HL-60 (cell line): ENCODE measurements at regions not wholly inside any gene's neighbourhood (a gene's known extent, or its start where the extent isn't known, plus 50 kb on each side); places are given as distances from the start of the nearest gene placed in this dataset.

Experiments used
- GABPA ChIP-seq: IDR thresholded peaks from 2 replicates; pipeline ENCODE4 v1.6.1; 2012; ENCODE audit warnings: low read depth
- POLR2AphosphoS5 ChIP-seq: IDR thresholded peaks from 2 replicates; pipeline ENCODE4 v1.6.1; 2012; ENCODE audit warnings: low read depth
- SPI1 ChIP-seq: IDR thresholded peaks from 2 replicates; pipeline ENCODE4 v1.6.1; 2012; ENCODE audit warnings: low read depth, mild to moderate bottlenecking, borderline replicate concordance
- TF ChIP-seq, protein P1 (sequence below): IDR thresholded peaks from one replicate; pipeline ENCODE4 v1.5.1; 2011; ENCODE audit warnings: low read length, control low read depth, inconsistent platforms; ENCODE audit not compliant: insufficient read depth
- TF ChIP-seq, protein P2 (sequence below): IDR thresholded peaks from 2 replicates; pipeline ENCODE4 v1.6.1; 2012; ENCODE audit warnings: low read depth; ENCODE audit not compliant: insufficient replicate concordance

DNA sequence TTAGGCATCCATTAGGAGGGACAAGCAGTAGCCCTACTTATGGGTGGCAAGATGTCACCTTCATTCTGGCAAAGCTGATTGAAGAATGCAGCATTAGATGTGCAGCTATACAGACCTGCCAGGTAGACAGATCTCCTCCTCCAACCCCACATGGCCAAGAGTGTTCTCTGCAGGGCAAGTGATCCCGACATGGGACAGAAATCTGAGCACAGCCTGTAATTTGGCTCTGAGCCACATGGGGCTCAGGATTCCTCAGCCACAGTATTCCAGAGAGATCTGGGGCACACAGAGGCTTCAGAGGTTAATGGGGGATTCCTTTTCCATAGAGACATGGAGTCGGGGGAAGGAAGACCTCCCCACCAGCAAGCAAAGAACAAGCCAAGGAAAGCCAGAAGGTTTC, 58.7 kb upstream of the GDF10 start:
- TF ChIP-seq, protein P1, sequence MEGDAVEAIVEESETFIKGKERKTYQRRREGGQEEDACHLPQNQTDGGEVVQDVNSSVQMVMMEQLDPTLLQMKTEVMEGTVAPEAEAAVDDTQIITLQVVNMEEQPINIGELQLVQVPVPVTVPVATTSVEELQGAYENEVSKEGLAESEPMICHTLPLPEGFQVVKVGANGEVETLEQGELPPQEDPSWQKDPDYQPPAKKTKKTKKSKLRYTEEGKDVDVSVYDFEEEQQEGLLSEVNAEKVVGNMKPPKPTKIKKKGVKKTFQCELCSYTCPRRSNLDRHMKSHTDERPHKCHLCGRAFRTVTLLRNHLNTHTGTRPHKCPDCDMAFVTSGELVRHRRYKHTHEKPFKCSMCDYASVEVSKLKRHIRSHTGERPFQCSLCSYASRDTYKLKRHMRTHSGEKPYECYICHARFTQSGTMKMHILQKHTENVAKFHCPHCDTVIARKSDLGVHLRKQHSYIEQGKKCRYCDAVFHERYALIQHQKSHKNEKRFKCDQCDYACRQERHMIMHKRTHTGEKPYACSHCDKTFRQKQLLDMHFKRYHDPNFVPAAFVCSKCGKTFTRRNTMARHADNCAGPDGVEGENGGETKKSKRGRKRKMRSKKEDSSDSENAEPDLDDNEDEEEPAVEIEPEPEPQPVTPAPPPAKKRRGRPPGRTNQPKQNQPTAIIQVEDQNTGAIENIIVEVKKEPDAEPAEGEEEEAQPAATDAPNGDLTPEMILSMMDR, result no peak
- TF ChIP-seq SPI1 (no peak), GABPA (no peak), POLR2AphosphoS5 (no peak)
- TF ChIP-seq, protein P2, sequence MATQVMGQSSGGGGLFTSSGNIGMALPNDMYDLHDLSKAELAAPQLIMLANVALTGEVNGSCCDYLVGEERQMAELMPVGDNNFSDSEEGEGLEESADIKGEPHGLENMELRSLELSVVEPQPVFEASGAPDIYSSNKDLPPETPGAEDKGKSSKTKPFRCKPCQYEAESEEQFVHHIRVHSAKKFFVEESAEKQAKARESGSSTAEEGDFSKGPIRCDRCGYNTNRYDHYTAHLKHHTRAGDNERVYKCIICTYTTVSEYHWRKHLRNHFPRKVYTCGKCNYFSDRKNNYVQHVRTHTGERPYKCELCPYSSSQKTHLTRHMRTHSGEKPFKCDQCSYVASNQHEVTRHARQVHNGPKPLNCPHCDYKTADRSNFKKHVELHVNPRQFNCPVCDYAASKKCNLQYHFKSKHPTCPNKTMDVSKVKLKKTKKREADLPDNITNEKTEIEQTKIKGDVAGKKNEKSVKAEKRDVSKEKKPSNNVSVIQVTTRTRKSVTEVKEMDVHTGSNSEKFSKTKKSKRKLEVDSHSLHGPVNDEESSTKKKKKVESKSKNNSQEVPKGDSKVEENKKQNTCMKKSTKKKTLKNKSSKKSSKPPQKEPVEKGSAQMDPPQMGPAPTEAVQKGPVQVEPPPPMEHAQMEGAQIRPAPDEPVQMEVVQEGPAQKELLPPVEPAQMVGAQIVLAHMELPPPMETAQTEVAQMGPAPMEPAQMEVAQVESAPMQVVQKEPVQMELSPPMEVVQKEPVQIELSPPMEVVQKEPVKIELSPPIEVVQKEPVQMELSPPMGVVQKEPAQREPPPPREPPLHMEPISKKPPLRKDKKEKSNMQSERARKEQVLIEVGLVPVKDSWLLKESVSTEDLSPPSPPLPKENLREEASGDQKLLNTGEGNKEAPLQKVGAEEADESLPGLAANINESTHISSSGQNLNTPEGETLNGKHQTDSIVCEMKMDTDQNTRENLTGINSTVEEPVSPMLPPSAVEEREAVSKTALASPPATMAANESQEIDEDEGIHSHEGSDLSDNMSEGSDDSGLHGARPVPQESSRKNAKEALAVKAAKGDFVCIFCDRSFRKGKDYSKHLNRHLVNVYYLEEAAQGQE, result no peak
